Liver (tissue), 8 donors: ENCODE measurements at regions not wholly inside any gene's neighbourhood (a gene's known extent, or its start where the extent isn't known, plus 50 kb on each side); places are given as distances from the start of the nearest gene placed in this dataset.

Source experiments
- DNase-seq: peaks from one replicate; pipeline ENCODE4 v3.0.0-alpha.2; 2017; ENCODE audit warnings: low spot score
- H3K27ac ChIP-seq, 2 donors: one replicate each; pipeline ENCODE4 v1.7.0; 2013; ENCODE audit warnings: inconsistent platforms in 2 of 2, low read length in 2 of 2, control low read depth in 1 of 2, low read depth in 1 of 2, mild to moderate bottlenecking in 1 of 2
- H3K27me3 ChIP-seq, 4 donors: one replicate each; pipeline versions ENCODE4 v1.6.1 to v1.7.0; 2013; ENCODE audit warnings: low read length in 3 of 4, inconsistent platforms in 1 of 4, mild to moderate bottlenecking in 1 of 4, moderate library complexity in 1 of 4; ENCODE audit not compliant: control insufficient read depth in 4 of 4, insufficient read depth in 4 of 4
- H3K36me3 ChIP-seq, 4 donors: one replicate each; pipeline versions ENCODE4 v1.6.1 to v1.7.0; 2013; ENCODE audit warnings: low read length in 3 of 4, mild to moderate bottlenecking in 3 of 4, low read depth in 1 of 4, moderate library complexity in 1 of 4; ENCODE audit not compliant: control insufficient read depth in 4 of 4, insufficient read depth in 3 of 4
- H3K4me1 ChIP-seq, 4 donors: one replicate each; pipeline versions ENCODE4 v1.6.1 to v1.7.0; 2013; ENCODE audit warnings: low read length in 3 of 4, mild to moderate bottlenecking in 3 of 4, moderate library complexity in 1 of 4; ENCODE audit not compliant: control insufficient read depth in 4 of 4, insufficient read depth in 4 of 4
- H3K4me3 ChIP-seq, 3 donors: one replicate each; pipeline versions ENCODE4 v1.6.1 to v1.7.0; 2013; ENCODE audit warnings: low read length in 3 of 3, control low read depth in 1 of 3, low read depth in 1 of 3, mild to moderate bottlenecking in 1 of 3
- H3K9ac ChIP-seq, 2 donors: one replicate each; pipeline ENCODE4 v1.7.0; 2013; ENCODE audit warnings: low read length in 2 of 2, mild to moderate bottlenecking in 2 of 2, moderate library complexity in 2 of 2, control low read depth in 1 of 2, low read depth in 1 of 2
- H3K9me3 ChIP-seq, 4 donors: one replicate each; pipeline versions ENCODE4 v1.6.1 to v1.7.0; 2013; ENCODE audit warnings: low read length in 3 of 4; ENCODE audit not compliant: control insufficient read depth in 4 of 4
- ATF3 ChIP-seq: IDR thresholded peaks from 2 replicates; pipeline ENCODE4 v1.6.1; 2016; ENCODE audit warnings: antibody characterized with exemption
- CTCF ChIP-seq: fragments of 150-350 bp; IDR thresholded peaks from 2 replicates; pipeline ENCODE4 v1.5.1; 2017; ENCODE audit warnings: improper control_type of control experiment, low read depth, low read length; ENCODE audit not compliant: missing input control
- FOXA2 ChIP-seq: IDR thresholded peaks from 2 replicates; pipeline ENCODE4 v1.6.1; 2016; ENCODE audit warnings: antibody characterized with exemption
- GABPA ChIP-seq, 2 donors: IDR thresholded peaks in 1 of 2; conservative IDR thresholded peaks in 1 of 2; 2 replicates each; pipeline ENCODE4 v1.6.1; 2016; ENCODE audit warnings: antibody characterized with exemption in 2 of 2, mild to moderate bottlenecking in 1 of 2, moderate library complexity in 1 of 2
- HNF4A ChIP-seq, 2 donors: conservative IDR thresholded peaks; 2 replicates each; pipeline ENCODE4 v1.6.1; 2016; ENCODE audit warnings: antibody characterized with exemption in 2 of 2, mild to moderate bottlenecking in 2 of 2
- HNF4G ChIP-seq: IDR thresholded peaks from 2 replicates; pipeline ENCODE4 v1.6.1; 2016; ENCODE audit warnings: antibody characterized with exemption
- JUND ChIP-seq, 2 donors: IDR thresholded peaks; 2 replicates each; pipeline ENCODE4 v1.6.1; 2016; ENCODE audit warnings: antibody characterized with exemption in 2 of 2
- MAX ChIP-seq: IDR thresholded peaks from 2 replicates; pipeline ENCODE4 v1.6.1; 2016; ENCODE audit warnings: antibody characterized with exemption
- NR2F2 ChIP-seq: IDR thresholded peaks from 2 replicates; pipeline ENCODE4 v1.6.1; 2016; ENCODE audit warnings: antibody characterized with exemption
- RAD21 ChIP-seq, 2 donors: IDR thresholded peaks; 2 replicates each; pipeline ENCODE4 v1.6.1; 2016; ENCODE audit warnings: antibody characterized with exemption in 2 of 2, mild to moderate bottlenecking in 2 of 2
- REST ChIP-seq: IDR thresholded peaks from 2 replicates; pipeline ENCODE4 v1.6.1; 2016; ENCODE audit warnings: antibody characterized with exemption, mild to moderate bottlenecking
- SP1 ChIP-seq: IDR thresholded peaks from 2 replicates; pipeline ENCODE4 v1.6.1; 2018; ENCODE audit warnings: antibody characterized with exemption, mild to moderate bottlenecking
- TAF1 ChIP-seq: conservative IDR thresholded peaks from 2 replicates; pipeline ENCODE4 v1.6.1; 2016; ENCODE audit warnings: antibody characterized with exemption, mild to moderate bottlenecking
- ZBTB33 ChIP-seq: IDR thresholded peaks from 2 replicates; pipeline ENCODE4 v1.6.1; 2016; ENCODE audit warnings: antibody characterized with exemption
- WGBS: extraction: QIAGEN DNeasy Blood & Tissue Kit; methylation state at CpG from one replicate; pipeline ENCODE4 v1.1.7; 2013; 5-methylcytosine and 5-hydroxymethylcytosine counted together
- donor health status: healthy.
- donor health status: healthy.
- donor health status: healthy.
- donor health status: healthy.
- donor health status: healthy.

- TF ChIP-seq SP1 (no peak), ZBTB33 (no peak), REST (no peak), NR2F2 (no peak), HNF4G (no peak), MAX (no peak), HNF4A (conservative IDR thresholded peaks at IDR 0.05) (no peak), JUND (IDR thresholded peaks at IDR 0.05) (no peak), RAD21 (IDR thresholded peaks at IDR 0.05) (no peak), TAF1 (no peak), CTCF (no peak), ATF3 (no peak), FOXA2 (no peak), GABPA (IDR thresholded peaks at IDR 0.05 in 1 of 2, conservative IDR thresholded peaks at IDR 0.05 in 1 of 2) (no peak)
- H3K27ac ChIP-seq: no peak overlapping the region
- no peak overlapping the region for H3K9ac ChIP-seq
- no peaks in the 10 kb centered on the region for H3K4me1 ChIP-seq
- no peak for DNase-seq
- WGBS: 46% methylated on average over 19 of the region's 19 CpGs
- H3K4me3 ChIP-seq: no peak overlapping the region
- no peaks in the 10 kb centered on the region for H3K27me3 ChIP-seq
- H3K9me3 ChIP-seq: no peaks in the 10 kb centered on the region
- no peaks in the 10 kb centered on the region for H3K36me3 ChIP-seq
Observed at GRCh38 chr14:94961386-94962165, 191.7 kb upstream of the GSC start.
